NCI-H460 (cell line): ENCODE measurements at regions not wholly inside any gene's neighbourhood (a gene's known extent, or its start where the extent isn't known, plus 50 kb on each side); places are given as distances from the start of the nearest gene placed in this dataset.
"Not testable (repeated sequence)": the region's sequence is repeated elsewhere in the genome, so short reads cannot be mapped to it uniquely, and the experiment has no call there.

ENCODE experiments used
- DNase-seq: peaks from one replicate; pipeline ENCODE4 v3.0.0-alpha.2; 2016; ENCODE audit warnings: low read depth; ENCODE audit errors: extremely low read depth

DNA sequence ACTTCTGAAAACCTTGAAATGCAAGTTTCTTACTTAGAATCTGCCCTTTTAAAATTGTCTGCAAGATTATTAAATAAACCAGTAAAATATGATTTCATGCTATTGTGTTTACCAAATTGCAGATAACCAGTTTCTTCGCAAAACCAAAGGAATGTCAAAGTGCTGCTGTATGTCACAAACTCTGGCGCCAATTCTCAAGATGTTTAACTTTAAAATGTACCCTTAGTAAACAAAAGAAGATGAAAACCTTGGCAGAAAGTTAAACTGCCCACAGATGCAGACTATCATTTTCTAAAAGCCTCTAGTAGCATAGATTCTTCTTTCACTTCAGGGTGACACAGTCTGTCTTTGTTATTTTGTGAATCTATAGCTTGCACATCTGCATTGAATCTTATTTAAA, 189.2 kb downstream of the SLITRK6 start:
- no peak for DNase-seq

DNA sequence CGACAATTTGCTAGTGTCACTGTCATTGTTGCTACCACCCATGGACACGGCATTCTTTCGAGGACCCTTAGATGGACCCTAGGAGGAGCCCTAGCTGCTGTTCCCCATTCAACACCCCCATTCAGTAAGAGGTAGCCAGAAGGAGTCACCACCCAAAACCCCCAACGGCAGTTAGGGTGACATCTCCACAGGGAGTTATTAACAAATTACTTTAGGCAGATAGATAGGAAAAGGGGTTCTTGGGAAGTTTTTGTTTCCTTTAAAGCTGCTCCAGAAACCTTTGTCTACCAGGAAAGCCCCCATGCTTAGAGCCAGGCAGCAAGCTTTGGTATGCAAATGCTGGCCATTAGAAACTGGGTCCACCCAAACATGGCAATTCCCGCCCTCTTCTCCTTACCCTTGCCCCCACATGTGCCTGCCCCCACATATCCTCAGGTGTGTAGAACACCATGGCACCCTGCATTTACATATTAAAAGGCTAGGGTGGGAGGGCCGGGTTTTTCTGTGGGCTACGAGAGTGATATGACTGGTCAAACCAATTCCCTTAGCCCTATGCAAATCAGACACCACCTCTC, 190.9 kb downstream of the SLITRK6 start:
- DNase-seq, result no peak

DNA sequence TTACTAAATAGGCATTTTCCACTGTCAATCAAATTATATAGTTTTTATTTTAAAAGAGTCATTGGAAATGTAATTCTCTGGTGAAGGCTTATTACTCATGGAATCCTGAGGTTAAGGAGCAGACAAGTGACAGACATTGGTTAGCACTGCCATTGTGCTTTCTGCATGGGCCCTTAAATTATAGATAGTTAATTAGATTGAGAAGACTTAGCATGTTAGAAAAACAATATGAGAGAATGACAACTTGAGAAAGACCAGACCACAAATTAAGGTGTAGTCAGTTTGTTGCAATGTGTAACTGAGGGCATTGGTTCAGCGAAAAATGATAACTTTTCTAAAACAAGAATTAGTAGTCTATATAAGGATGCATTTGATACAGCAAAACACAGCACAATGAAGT, 195.5 kb downstream of the SLITRK6 start:
- DNase-seq, result no peak

DNA sequence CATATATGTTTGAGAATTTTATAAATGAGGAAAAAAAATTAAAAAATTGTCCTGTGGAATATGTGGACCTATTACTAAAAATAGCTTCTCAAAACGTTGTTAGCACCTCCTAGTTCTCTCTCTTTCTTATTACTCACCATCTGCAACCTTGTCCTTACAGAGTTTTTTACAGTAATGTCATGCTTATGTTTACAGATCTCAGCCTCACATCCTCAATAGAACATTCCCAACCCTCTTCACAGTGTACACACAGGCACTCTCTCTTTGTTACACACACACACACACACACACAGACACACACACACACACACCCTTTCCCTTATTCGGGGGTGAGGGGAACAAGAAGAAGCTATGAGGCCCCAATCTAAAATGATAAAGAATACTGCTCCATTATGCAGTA, 197.7 kb downstream of the SLITRK6 start:
- DNase-seq, result no peak

DNA sequence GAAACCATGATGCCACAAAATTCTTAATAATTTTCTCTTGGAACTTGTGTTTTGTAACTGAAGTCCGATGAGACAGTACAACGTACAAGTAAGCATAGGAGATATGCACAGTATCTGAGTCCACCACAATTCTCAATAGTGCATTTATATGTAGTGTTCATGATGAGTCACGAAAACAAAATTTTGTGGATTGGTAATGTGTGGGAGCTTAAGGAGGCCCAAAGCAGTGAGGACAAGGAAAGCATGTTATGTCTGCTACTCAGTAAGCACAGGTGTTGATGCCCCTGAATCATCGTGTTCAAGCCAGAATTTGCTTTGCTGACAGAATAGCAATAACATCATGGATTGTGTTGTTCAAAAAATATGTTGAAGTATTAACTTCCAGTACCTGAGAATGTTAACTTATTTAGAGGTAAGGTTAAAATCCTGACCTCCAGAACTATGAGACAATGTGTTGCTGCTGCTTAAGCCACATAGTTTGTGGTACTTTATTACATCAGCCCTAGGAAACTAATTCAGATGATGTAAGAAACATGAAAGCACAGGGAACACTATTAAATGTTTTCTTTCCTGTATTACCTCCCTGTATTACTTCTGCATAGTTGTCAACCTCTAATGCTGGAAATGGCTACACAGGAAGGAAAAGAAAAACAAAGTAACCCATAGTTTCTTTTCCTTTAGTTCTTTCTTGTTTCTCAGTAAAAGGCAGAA, 201.3 kb downstream of the SLITRK6 start:
- DNase-seq, result no peak

DNA sequence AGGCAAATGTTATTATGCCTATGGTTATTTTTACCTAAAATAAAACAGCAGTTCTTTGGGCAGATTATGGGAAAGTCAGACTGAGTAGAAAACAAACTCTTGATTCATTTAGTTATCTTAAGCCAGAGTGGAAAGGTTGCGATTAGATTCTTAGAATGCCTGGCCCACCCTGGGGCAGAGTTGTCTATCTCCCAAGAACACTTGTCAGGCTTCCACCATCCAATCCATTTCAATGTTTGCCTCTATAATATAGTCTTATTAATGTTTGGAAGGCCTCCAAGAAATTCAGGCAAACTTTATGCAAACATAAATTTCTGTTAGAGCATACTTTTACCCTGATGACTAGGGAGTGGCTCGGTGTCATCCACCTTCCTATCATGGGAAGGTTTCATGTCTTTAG, 207.0 kb downstream of the SLITRK6 start:
- no peak for DNase-seq

DNA sequence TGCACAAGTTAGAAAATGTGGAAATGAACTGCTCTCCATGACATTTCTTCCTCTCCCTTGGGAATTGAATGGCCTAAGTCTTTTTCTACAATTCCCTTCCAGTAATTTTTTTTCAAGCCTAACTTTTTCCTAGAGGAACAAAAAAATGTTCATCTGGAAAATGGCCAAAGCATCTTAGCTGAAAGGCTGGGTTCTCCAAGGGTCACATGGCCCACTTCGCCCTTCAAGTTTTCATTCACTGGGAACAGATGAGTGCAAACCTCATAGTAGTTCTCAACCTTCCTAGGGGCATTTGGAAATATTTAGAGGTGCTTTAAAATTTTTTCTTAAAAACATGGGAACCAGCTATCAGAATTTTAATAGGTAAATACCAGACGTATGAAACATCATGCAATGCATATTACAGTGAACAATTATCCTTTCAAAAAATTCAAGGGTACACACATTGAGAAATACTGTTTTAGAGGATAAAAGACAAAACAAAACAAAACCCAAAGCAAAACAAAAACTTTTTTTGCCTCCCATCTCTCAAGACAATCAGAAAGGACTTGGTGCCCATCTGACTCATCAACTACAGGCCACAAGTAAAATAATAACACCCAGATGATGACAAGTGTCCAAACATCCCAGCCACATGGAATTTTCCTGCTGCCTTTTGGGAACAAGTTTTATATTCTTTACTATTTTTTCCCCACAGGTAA, 208.8 kb downstream of the SLITRK6 start:
- no peak for DNase-seq

DNA sequence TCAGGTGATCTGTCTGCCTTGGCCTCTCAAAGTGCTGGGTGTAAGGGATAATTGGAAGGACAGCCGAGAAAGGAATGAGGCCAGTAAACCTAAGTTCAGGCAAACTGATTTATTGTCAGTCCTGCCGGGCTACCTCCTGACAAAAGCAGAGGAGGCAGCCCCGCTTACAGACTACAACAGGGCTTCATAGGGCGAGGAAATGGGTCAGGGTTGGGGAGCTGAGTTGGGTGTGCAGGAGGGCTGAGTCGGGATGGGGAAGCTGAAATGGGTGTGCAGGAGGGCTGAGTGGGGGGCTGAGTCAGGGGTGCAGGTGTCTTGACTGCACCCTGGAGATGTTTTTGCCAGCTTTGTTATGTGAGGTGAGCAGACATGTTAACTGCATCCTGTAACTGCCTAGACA, 210.2 kb downstream of the SLITRK6 start:
- no peak for DNase-seq

DNA sequence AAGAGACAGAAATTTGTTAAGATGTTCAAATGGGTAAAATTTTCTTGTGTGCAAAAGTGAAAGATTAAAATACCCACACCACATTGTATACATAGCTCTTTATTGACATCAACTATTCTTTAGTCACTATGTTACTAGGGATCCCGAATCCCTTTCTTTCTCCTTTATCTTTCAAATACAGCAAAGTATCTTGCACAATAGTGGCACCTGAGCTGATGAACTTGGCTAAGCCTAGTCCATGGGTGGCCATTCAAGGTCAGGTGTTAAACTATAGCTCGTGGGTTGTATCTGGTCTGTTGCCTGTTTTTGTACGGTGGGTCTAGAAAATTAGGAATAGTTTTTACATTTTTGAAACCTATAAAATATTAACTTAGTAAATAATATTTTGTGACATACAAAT, 210.9 kb downstream of the SLITRK6 start:
- no peak for DNase-seq

DNA sequence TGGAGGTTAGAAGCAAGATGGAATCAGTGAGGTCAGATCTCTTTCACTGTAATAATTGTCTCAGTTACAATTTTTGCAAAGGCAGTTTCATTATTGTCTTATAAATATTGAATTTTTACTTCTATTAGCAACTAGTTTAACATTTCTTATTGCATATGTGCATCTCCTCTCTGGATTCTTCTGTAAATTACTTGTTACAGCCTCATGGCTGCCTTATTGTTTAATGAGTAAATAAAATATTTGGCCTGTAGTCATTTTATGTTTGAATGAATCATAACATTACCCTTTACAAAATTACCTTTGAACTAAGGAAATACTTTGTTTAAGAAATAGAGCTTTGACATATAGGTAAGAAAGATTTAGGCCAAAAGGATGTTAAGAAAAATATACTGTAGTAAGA, 212.4 kb downstream of the SLITRK6 start:
- no peak for DNase-seq

DNA sequence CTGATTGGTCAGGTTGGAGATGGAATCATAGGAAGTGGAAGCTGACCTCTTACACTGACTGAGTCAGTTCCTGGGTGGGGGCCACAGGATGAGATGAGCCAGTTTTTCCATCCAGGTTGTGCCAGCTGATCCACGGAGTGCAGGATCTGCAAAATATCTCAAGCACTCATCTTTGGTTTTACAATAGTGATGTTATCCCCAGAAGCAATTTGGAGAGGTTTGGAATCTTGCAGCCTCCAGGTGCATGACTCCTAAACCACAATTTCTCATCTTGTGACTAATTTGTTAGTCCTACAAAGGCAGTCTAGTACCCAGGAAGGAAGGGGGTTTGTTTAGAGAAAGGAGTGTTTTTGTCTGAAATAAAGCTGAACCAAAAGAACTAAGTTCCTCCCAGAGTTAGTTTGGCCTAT, 212.8 kb downstream of the SLITRK6 start:
- DNase-seq, result no peak

DNA sequence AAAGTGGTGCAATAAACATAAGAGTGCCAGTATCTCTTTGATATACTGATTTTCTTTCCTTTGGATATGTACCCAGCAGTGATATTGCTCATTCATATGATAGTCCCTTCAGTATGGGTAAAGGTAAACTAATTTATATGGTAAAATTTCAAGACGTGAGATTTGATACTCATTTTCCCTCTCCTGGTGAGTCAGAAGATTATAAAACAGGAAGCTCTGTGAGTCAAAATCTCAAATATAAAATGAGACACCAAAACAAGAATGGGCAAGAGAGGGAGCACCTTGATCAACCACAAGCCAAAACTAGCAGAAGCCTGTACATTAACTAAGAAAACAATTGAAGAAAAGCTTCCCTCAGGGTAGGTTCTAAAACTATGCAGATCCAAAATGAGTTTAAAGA, 216.3 kb downstream of the SLITRK6 start:
- DNase-seq, result no peak

DNA sequence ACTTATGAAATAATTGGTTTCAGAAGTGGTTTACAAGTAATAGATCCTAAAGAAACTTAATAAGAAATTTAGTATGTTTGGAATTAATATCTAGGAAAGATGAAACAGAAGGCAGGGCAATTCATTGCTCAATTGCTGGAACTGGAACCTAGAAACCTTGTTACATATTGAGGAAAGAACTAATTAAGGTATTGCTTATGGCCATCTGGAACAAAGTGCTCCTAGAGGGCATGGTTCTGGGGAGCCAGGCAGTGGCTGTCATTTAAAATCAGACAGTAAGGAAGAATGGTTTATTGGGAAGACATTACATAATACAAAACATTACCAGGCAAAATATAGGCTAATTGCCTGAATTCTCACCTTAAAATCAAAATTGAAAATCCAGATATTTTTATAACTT, 224.1 kb downstream of the SLITRK6 start:
- no peak for DNase-seq

DNA sequence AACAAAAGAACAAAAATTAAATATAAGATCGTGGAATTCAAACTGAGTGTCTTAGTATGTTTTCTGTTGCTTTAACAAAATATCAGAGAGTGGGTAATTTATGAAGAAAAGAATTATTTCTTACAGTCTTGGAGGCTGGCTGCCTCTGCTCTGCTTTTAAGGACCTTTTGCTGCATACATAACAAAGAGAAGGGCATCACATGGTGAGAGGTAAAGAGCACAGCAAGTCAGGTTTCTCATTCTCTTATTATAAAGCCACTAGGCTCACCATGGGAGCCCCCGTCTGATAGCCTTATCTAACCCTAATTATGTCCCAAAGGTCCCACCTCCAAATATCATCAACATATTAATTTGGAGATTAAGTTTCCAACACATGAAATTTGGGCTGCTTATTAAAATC, 231.3 kb downstream of the SLITRK6 start:
- no peak for DNase-seq

DNA sequence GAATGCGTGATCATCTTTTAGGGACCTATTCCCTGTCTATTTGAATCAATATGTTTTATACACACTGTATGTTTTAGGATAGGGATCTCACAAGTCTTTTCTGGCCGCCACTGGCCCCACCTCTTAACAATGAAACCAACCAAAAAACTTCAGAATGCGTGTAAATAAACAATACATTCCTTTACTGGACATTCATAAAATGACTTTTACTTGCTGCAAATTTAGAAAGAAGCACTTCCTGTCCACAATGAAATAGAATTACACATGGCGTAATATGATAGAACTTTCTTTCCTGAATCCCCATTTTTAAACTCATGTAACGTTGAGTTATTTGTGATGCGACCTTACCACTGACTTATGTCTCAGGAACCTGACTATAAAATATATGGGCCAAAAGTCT, 233.6 kb downstream of the SLITRK6 start:
- DNase-seq, result no peak

DNA sequence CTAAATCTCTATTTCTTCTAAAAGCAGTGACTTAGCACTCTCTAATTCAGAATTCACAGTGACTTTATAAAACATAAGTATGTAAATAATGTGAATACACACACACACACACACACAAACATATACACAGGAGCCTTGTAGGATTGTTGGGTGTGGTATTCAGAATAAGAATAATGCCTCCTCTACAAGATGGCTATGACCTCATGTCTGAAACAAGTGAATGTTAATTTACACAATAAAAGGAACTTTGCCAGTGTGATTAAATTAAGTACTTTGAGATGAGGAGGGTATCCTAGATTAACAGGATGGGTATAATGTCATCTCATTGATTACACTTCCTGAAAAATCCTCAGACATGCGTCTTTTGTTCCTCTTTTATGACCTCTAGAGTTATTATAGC, 234.6 kb downstream of the SLITRK6 start:
- no peak for DNase-seq

DNA sequence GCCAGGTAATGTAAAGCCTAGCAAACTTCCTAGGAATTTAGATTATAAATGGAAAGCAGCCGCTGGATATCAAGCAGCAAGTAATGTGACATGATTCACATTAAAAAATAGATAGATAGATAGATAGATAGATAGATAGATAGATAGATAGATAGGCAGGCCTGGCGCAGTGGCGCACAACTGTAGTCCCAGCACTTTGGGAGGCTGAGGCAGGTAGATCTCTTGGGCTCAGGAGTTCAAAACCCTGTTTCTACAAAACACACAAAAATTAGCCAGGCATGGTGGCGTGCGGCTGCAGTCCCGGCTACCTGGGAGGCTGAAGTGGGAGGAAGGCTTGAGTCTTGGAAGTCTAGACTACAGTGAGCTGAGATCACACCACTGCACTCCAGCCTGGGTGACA, 236.9 kb downstream of the SLITRK6 start:
- DNase-seq, result no peak

DNA sequence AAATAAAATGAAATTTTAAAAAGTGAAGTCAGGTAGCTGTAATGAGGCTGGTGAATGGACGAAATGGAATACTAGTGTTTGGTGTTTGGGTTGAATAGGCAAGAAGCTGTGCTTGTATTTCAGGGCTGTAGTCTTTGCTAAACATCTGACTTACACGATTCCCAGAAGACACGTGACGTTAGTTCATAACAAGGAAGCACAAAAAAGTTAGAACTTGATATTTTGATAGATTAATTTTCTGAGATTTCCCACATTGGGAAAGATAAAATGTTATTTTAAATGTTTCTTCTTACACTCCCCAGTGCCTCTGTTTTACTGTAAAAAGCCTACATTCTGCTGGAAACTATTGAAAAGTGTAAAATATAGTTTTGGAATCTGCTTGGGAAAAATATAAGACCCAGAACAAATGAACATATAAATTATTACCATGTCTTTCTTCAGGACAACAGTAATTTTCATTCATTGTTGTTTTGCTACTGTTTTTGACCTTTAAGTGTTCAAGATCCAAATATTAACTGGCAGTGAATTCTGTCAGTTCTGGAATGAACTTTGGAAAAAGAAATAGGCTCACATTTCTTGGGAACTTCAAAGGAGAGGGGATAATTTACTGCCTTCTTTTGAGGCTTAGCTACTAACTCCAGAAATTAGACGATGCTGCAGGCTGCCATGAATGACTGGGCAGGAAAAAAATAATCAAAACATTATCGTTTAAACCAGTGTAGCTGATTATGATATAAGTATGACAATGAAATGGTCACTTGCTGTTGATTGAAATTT, 241.3 kb downstream of the SLITRK6 start:
- no peak for DNase-seq

DNA sequence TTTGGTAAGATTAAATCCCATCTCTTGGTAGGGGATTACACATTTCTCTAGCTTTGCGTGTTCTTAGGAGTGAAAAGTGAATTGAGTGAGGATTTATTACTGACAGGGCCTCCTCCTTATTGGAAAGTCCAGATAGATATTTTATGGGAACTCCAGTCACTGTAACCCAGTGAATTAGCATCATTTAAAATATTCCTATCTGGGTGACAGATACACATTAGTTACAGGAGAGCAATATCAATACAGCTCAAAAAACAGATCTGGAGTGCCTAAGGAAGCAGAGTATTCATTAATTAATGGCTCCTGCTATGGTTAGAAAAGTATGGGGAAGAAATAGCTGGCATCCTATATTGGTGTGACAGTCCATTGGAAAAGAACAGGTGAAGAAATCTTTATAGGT, 248.2 kb downstream of the SLITRK6 start:
- DNase-seq, result no peak

DNA sequence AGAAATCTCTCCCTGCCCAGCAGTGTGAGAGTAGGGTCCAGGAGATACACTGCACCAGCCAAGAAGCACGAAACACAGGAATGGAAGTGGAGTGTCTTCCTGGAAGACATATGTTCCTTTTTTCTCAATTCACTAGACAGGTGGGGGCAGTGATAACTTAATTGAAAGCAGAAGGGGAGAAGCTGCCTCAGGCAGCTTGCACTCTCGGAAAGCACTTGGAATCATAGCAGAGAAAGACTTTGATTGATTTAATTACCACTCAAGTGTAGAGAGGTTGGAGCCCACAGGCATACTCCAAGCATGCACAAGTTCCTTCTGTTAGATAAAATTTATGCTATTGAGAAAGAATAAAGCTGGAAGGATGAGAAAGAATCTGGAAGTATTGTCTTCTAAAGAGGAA, 249.4 kb downstream of the SLITRK6 start:
- no peak for DNase-seq

DNA sequence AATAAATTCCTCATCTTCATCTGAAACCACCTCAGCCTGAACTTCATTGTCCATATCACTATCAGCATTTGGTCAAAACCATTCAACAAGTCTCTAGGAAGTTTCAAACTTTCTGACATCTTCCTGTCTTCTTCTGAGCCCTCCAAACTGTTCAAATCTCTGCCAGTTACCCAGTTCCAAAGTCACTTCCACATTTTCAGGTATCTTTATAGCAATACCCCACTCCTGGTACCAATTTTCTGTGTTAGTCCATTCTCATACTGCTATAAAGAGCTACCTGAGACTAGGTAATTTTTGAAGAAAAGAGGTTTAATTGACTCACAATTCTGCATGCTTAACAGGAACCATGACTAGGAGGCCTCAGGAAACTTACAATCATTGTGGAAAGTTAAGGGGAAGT, 250.4 kb downstream of the SLITRK6 start:
- not testable (repeated sequence) for DNase-seq

DNA sequence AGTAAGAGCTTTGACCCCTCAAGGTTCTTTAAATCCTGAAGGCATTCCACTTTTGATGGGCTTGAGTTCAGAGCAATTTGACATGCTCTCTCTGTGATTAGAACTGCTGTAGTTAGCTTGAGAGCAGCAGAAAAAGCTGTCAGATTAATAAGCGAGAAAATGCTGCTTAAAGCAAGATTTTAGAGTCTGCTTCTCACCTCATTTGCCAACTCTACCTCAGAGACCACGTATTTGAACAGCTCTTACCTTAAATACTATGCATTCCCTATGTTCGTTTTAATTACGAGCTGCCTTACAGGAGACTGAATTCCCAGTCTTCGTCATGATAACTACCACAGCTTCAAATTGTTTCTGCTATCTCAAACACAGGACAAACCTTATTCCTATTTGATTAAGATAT, 253.4 kb downstream of the SLITRK6 start:
- DNase-seq, result no peak
